ENCODE measurements at regions not wholly inside any gene's neighbourhood (a gene's known extent, or its start where the extent isn't known, plus 50 kb on each side); places are given as distances from the start of the nearest gene placed in this dataset.

GRCh38 chr6:27830600-27831433, 81.4 kb downstream of the OR2B2 start (continued):
- TF ChIP-seq ZNF142 (CRISPR knock-in tag; IDR thresholded peaks at IDR 0.05) (peak; percentile 48; the same call in 1 of the 2 replicates), CBX5 (CRISPR knock-in tag; IDR thresholded peaks at IDR 0.05; ENCODE audit: borderline replicate concordance) (0 out of 2 replicates have a peak, but pooled peaks have one; percentile 48), MIER3 (CRISPR knock-in tag; IDR thresholded peaks at IDR 0.05; ENCODE audit: borderline replicate concordance) (0 out of 2 replicates have a peak, but pooled peaks have one; percentile 14), ZNF552 (CRISPR knock-in tag; IDR thresholded peaks at IDR 0.05; ENCODE audit: borderline replicate concordance) (0 out of 2 replicates have a peak, but pooled peaks have one; percentile 23), ATF2 (CRISPR knock-in tag; IDR thresholded peaks at IDR 0.05) (peak; percentile 9; the same call in 1 of the 2 replicates), ZNF781 (CRISPR knock-in tag; IDR thresholded peaks at IDR 0.05; ENCODE audit: borderline replicate concordance, not compliant biosample characterization) (peak; percentile 40), POLR2G (IDR thresholded peaks at IDR 0.05; ENCODE audit: low read depth, low read length) (peak; percentile 97), ZGPAT (CRISPR knock-in tag; IDR thresholded peaks at IDR 0.05) (peak; percentile 67), ZNF367 (CRISPR knock-in tag; IDR thresholded peaks at IDR 0.05; ENCODE audit: borderline replicate concordance) (peak; percentile 68; the same call in 1 of the 2 replicates), NFKB2 (CRISPR knock-in tag; IDR thresholded peaks at IDR 0.05; ENCODE audit: borderline replicate concordance) (peak; percentile 40; the same call in 1 of the 2 replicates), ZNF687 (CRISPR knock-in tag; IDR thresholded peaks at IDR 0.05) (peak; percentile 57), MXD4 (CRISPR knock-in tag; IDR thresholded peaks at IDR 0.05) (0 out of 2 replicates have a peak, but pooled peaks have one; percentile 8), E2F5 (CRISPR knock-in tag; conservative IDR thresholded peaks at IDR 0.05) (0 out of 2 replicates have a peak, but pooled peaks have one; percentile 29)

All from HepG2 (cell line).